ENCODE measurements at regions not wholly inside any gene's neighbourhood (a gene's known extent, or its start where the extent isn't known, plus 50 kb on each side); places are given as distances from the start of the nearest gene placed in this dataset.

- Mint-ChIP-seq H3K36me3 (no peaks in the 10 kb centered on the region), H3K9me3 (no peaks in the 10 kb centered on the region), H3K4me1 (ENCODE audit: unreplicated experiment) (peaks cover 34% of the 10 kb centered on the region), H3K27me3 (no peaks in the 10 kb centered on the region), H3K4me3 (no peak overlapping the region), H3K27ac (no peak overlapping the region)
- TF ChIP-seq, protein P1, sequence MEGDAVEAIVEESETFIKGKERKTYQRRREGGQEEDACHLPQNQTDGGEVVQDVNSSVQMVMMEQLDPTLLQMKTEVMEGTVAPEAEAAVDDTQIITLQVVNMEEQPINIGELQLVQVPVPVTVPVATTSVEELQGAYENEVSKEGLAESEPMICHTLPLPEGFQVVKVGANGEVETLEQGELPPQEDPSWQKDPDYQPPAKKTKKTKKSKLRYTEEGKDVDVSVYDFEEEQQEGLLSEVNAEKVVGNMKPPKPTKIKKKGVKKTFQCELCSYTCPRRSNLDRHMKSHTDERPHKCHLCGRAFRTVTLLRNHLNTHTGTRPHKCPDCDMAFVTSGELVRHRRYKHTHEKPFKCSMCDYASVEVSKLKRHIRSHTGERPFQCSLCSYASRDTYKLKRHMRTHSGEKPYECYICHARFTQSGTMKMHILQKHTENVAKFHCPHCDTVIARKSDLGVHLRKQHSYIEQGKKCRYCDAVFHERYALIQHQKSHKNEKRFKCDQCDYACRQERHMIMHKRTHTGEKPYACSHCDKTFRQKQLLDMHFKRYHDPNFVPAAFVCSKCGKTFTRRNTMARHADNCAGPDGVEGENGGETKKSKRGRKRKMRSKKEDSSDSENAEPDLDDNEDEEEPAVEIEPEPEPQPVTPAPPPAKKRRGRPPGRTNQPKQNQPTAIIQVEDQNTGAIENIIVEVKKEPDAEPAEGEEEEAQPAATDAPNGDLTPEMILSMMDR (conservative IDR thresholded peaks at IDR 0.05), result no peak
- DNase-seq (ENCODE audit: extremely low spot score, unreplicated experiment), result no peak
These were observed 117.6 kb upstream of the JCAD start for GRCh38 chr10:30176776-30177533.

DNA sequence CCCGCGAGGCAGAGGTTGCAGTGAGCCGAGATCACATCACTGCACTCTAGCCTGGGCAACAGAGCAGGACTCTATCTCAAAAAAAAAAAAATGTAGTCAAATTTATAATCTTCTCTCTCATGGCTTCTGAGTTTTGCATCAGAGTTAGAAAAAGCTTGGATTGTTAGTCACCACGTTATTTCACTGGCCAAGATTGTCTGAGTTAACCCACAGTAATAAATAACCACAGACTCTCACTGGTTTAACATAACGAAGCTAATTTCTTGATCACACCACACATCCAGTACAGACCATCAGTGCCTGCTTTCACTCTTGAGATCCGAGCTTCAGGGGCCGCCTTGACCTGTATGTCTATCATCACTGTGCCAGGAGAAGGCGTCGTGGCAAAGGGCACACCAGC is 116.8 kb upstream of the JCAD start:
- H3K27me3 Mint-ChIP-seq, result no peaks in the 10 kb centered on the region
- H3K36me3 Mint-ChIP-seq, result no peaks in the 10 kb centered on the region
- H3K27ac Mint-ChIP-seq, result no peak overlapping the region
- no peak for DNase-seq (ENCODE audit: extremely low spot score, unreplicated experiment)
- no peak overlapping the region for H3K4me3 Mint-ChIP-seq
- peaks cover 32% of the 10 kb centered on the region for H3K4me1 Mint-ChIP-seq (ENCODE audit: unreplicated experiment)
- H3K9me3 Mint-ChIP-seq, result no peaks in the 10 kb centered on the region
- TF ChIP-seq, protein P1 (conservative IDR thresholded peaks at IDR 0.05), result no peak

GRCh38 chr10:30172673-30173072 is 113.3 kb upstream of the JCAD start:
- Mint-ChIP-seq H3K4me1 (ENCODE audit: unreplicated experiment) (peaks cover 26% of the 10 kb centered on the region), H3K27ac (peak overlapping the region; percentile 28), H3K4me3 (no peak overlapping the region), H3K27me3 (no peaks in the 10 kb centered on the region), H3K36me3 (no peaks in the 10 kb centered on the region), H3K9me3 (no peaks in the 10 kb centered on the region)
- DNase-seq (ENCODE audit: extremely low spot score, unreplicated experiment), result no peak
- TF ChIP-seq, protein P1 (conservative IDR thresholded peaks at IDR 0.05), result no peak

DNA sequence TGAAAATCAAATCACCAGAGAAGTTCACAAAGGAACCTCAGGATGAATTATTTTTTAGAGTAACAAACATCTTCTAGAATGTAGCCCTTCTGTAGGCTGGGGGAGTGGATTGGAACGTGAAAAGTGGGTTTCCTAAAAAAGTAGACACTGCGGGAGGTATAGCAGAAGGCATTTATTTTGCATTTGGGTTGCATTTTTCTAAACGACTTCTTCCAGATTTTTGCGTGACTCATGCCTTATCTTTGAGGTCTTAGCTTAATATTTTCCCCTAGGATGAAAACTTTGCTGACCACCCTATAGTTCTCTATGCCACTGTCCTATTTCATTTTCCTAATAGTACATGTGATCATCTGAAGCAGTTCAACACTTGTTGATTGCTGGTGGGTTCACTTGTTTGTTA is 112.7 kb upstream of the JCAD start:
- DNase-seq (ENCODE audit: extremely low spot score, unreplicated experiment), result no peak
- Mint-ChIP-seq H3K4me1 (ENCODE audit: unreplicated experiment) (peaks cover 24% of the 10 kb centered on the region), H3K36me3 (no peaks in the 10 kb centered on the region), H3K27ac (no peak overlapping the region), H3K9me3 (no peaks in the 10 kb centered on the region), H3K4me3 (no peak overlapping the region), H3K27me3 (no peaks in the 10 kb centered on the region)
- TF ChIP-seq, protein P1 (conservative IDR thresholded peaks at IDR 0.05), result no peak

DNA sequence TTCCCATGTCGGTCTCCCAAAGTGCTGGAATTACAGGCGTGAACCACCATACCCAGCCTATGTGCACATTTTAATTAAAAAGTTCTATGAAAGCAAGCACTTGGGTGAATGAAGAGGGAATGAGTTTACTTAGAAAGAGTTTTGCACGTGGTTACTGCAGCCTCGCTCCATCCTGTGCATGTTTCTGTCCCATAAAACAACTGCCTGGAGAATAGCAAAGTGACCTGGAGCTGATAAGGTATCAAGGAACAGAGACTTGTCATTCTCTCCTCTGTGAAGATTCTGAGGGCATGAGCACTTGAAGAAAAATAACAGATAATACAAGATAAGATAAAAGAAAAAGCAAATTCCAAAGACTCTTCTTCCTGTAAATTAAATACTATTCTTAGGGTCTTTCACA is 112.2 kb upstream of the JCAD start:
- no peaks in the 10 kb centered on the region for H3K27me3 Mint-ChIP-seq
- H3K9me3 Mint-ChIP-seq, result no peaks in the 10 kb centered on the region
- TF ChIP-seq, protein P1 (conservative IDR thresholded peaks at IDR 0.05), result no peak
- no peak overlapping the region for H3K27ac Mint-ChIP-seq
- peaks cover 19% of the 10 kb centered on the region for H3K4me1 Mint-ChIP-seq (ENCODE audit: unreplicated experiment)
- H3K4me3 Mint-ChIP-seq, result no peak overlapping the region
- DNase-seq (ENCODE audit: extremely low spot score, unreplicated experiment), result no peak
- H3K36me3 Mint-ChIP-seq, result no peaks in the 10 kb centered on the region

Measured in type B pancreatic cell (in vitro differentiated cells).